Activated naive CD4-positive, alpha-beta T cell treated with anti-CD3 and anti-CD28 coated beads for 36 hours (primary cell): ENCODE measurements at regions not wholly inside any gene's neighbourhood (a gene's known extent, or its start where the extent isn't known, plus 50 kb on each side); places are given as distances from the start of the nearest gene placed in this dataset.

ENCODE experiments used
- CTCF ChIA-PET: fragments of 350-600 bp; sonication (Branson Sonifier 250); formaldehyde crosslinking; loops from one replicate; lab custom pipeline; 2021; ENCODE audit warnings: antibody characterized with exemption; lab: Charles Lee
- DNase-seq: peaks from one replicate; pipeline ENCODE4 v3.0.0-alpha.2; 2020
- H3K27ac Mint-ChIP-seq: one replicate; pipeline ENCODE4 v1.8.0; 2021; ENCODE audit warnings: mild to moderate bottlenecking, mixed read lengths
- H3K27me3 Mint-ChIP-seq: one replicate; pipeline ENCODE4 v1.8.0; 2021; ENCODE audit warnings: low read depth, mixed read lengths
- H3K36me3 Mint-ChIP-seq: one replicate; pipeline ENCODE4 v1.8.0; 2021; ENCODE audit warnings: low read depth, mixed read lengths
- H3K4me1 Mint-ChIP-seq: one replicate; pipeline ENCODE4 v1.8.0; 2021; ENCODE audit warnings: low read depth, mixed read lengths
- H3K4me3 Mint-ChIP-seq: one replicate; pipeline ENCODE4 v1.8.0; 2021; ENCODE audit warnings: mild to moderate bottlenecking, moderate library complexity, mixed read lengths
- H3K9me3 Mint-ChIP-seq: one replicate; pipeline ENCODE4 v1.8.0; 2021; ENCODE audit warnings: mixed read lengths
- intact Hi-C: fragments of 100-400 bp; cut with micrococcal nuclease; formaldehyde crosslinking; loops from one replicate; pipeline ENCODE4 v1.15.1; 2023

GRCh38 chr5:58048954-58049353 lies 410.9 kb downstream of the PLK2 start:
- intact Hi-C loops: no loop called here
- Mint-ChIP-seq H3K4me3 (no peak overlapping the region), H3K9me3 (peaks cover 5% of the 10 kb centered on the region), H3K27me3 (no peaks in the 10 kb centered on the region), H3K4me1 (no peaks in the 10 kb centered on the region), H3K36me3 (no peaks in the 10 kb centered on the region), H3K27ac (no peak overlapping the region)
- CTCF ChIA-PET: no interaction called here
- no peak for DNase-seq

DNA sequence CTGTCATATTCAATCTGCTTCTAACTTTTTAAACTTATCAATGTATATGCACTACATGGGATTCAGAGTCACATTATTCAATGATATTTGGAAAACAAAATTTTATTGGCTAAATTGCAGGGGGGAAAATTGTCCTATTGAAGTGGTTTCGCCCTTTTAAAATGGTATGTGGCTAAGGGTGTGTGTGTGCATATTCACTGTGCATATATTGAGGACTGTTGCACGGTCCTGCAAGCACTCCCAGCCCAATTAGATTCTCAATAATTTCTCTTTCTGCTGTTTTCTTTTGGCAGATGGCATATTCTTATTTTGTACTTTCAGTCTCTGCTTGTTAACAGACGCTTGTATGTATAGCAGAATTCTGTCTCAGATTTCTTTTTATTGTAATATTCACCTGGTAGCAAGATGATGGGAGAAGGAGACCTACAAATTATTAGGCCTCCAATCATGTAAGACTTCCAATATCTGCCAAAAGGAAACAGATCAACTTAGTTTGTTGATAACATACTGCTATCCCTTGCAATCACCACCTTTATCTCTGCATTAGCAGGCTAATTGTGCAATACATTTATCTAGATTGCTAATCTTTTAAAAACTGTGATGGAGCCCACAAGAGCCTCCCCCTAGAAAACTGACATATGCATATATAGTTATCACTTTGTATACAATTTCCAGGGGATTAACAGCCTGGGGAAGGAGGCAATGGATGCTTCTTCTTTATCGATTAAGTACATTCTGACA lies 411.5 kb downstream of the PLK2 start:
- Mint-ChIP-seq H3K27ac (no peak overlapping the region), H3K4me1 (no peaks in the 10 kb centered on the region), H3K9me3 (peaks cover 4% of the 10 kb centered on the region), H3K27me3 (peaks cover under 1% of the 10 kb centered on the region), H3K36me3 (no peaks in the 10 kb centered on the region), H3K4me3 (no peak overlapping the region)
- CTCF ChIA-PET: no interaction called here
- no peak for DNase-seq
- intact Hi-C loops: no loop called here

DNA sequence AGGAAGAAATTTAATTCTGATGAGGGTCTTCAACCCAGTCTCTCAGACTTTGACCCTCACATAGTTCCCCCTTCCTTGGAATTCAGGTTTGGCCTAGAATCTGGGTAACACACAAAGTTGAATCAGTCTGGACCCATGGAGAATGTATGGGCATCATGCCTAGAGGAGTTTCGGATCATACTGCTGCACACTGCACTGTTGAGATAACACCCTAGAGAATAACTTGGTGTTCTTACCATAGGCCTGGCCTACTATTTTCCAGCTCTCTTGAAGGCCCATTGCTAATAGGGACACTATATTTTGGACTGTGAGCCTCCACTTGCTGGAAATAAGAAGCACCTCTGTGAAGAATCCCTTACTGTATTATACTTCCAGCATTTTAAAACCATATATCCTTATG lies 413.5 kb downstream of the PLK2 start:
- Mint-ChIP-seq H3K36me3 (no peaks in the 10 kb centered on the region), H3K27ac (no peak overlapping the region), H3K4me1 (no peaks in the 10 kb centered on the region), H3K27me3 (peaks cover 2% of the 10 kb centered on the region), H3K4me3 (no peak overlapping the region), H3K9me3 (no peaks in the 10 kb centered on the region)
- CTCF ChIA-PET: interaction anchor here (0.7 to 1.5 kb wide), 2 partner anchors 748 to 831 kb away, joined by 3 read pairs; no protein-coding TSS in a partner anchor
- DNase-seq: no peak
- intact Hi-C loops: no loop called here

DNA sequence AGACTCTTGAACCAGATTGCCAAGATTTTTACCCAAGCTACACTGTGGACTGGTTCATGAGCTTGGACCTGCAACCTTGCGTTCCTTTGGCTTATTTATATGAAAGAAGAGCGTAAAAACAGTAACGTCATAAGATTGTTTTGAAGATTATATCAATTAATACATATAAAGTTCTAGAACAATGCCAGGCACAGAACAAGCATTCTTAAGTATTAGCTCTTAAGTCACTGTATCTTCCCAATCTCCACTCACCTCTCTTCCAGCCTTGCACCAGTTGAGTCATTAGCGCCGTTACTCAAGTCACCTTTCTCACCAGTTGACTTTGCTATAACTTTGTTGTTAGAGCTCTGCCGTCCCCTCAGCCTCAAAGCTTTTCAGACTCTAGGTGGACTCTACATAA lies 415.7 kb downstream of the PLK2 start:
- DNase-seq: no peak
- H3K4me3 Mint-ChIP-seq: no peak overlapping the region
- peaks cover 5% of the 10 kb centered on the region for H3K27me3 Mint-ChIP-seq
- H3K27ac Mint-ChIP-seq: no peak overlapping the region
- no peaks in the 10 kb centered on the region for H3K4me1 Mint-ChIP-seq
- intact Hi-C loops: no loop called here
- H3K36me3 Mint-ChIP-seq: no peaks in the 10 kb centered on the region
- H3K9me3 Mint-ChIP-seq: no peaks in the 10 kb centered on the region
- CTCF ChIA-PET: no interaction called here

DNA sequence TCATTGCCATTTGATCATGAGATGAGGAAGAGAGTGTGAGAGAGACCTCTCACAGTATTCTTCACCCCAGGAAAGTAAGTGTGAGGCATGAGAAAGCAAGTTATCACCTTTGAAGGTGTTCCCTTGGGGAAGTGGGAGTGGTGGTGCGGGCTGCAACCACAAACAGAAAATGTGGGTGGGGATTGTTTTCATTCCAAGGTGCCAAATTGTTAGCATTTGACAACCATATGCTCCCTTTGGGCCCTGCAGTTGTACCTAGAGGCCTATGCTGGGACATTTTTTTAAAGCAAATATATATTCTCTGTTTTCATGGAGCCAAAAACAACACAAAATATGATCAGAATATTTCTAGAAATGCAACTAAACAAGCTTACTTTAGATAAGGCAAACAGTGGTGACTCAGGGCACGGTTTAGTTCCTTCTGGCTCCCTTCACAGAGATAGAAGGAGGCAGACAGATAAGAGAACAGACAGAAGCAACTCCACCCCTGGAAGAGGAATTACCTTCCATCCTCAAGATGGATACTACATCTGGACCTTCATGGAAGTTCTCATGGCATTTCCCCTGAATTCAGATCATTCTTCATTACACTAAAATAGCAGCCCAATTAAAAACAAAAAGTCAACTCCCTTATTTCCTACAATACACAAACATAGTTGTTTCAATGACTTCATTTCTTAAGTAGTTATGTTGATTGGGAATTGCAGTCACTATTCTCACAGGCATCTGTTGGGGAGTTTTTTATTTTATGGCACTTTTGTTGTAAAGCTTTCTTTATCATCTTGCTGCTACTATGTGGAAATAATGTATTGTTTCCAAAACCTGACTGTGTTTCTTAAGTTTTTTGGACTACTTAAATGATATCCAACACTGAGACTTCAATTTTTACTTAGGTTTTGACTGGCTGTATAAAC lies 416.6 kb downstream of the PLK2 start:
- H3K4me3 Mint-ChIP-seq: no peak overlapping the region
- no peak for DNase-seq
- peaks cover 5% of the 10 kb centered on the region for H3K27me3 Mint-ChIP-seq
- no peaks in the 10 kb centered on the region for H3K36me3 Mint-ChIP-seq
- intact Hi-C loops: no loop called here
- CTCF ChIA-PET: no interaction called here
- no peaks in the 10 kb centered on the region for H3K9me3 Mint-ChIP-seq
- no peak overlapping the region for H3K27ac Mint-ChIP-seq
- H3K4me1 Mint-ChIP-seq: no peaks in the 10 kb centered on the region

GRCh38 chr5:58041884-58042283 lies 418.0 kb downstream of the PLK2 start:
- intact Hi-C loops: no loop called here
- CTCF ChIA-PET: interaction anchor here (0.6 kb wide), 1 partner anchor 964 kb away, joined by 3 read pairs; no protein-coding TSS in a partner anchor
- Mint-ChIP-seq H3K4me3 (no peak overlapping the region), H3K4me1 (no peaks in the 10 kb centered on the region), H3K9me3 (no peaks in the 10 kb centered on the region), H3K27me3 (peaks cover 5% of the 10 kb centered on the region), H3K36me3 (no peaks in the 10 kb centered on the region), H3K27ac (no peak overlapping the region)
- DNase-seq: no peak

DNA sequence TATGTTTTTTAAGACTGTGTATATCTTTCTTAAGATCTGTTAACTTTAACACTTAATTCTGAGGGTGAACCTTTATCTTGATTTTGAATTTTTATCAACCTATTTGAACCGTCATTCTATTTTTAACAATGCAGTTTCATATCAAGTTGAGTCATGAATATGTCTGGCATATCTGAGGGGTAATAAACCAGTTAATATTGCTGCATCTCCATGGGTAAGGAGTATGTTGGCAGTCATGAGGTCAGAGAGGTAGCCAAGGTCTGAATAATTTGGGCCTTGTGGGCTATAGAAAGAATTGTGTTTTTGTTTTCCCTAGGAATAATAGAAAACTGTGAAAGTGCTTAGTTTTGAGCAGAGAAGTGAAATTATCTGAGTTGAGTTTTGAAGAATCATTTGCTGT lies 419.0 kb downstream of the PLK2 start:
- Mint-ChIP-seq H3K27ac (no peak overlapping the region), H3K36me3 (no peaks in the 10 kb centered on the region), H3K9me3 (no peaks in the 10 kb centered on the region), H3K4me3 (no peak overlapping the region), H3K4me1 (no peaks in the 10 kb centered on the region), H3K27me3 (peaks cover 5% of the 10 kb centered on the region)
- CTCF ChIA-PET: interaction anchor here (0.7 kb wide), 1 partner anchor 1770 kb away, joined by 4 read pairs; no protein-coding TSS in a partner anchor
- DNase-seq: no peak
- intact Hi-C loops: no loop called here

GRCh38 chr5:58040044-58040443 lies 419.8 kb downstream of the PLK2 start:
- H3K4me3 Mint-ChIP-seq: no peak overlapping the region
- no peak overlapping the region for H3K27ac Mint-ChIP-seq
- CTCF ChIA-PET: no interaction called here
- H3K36me3 Mint-ChIP-seq: no peaks in the 10 kb centered on the region
- DNase-seq: no peak
- no peaks in the 10 kb centered on the region for H3K4me1 Mint-ChIP-seq
- intact Hi-C loops: no loop called here
- peaks cover 5% of the 10 kb centered on the region for H3K27me3 Mint-ChIP-seq
- no peaks in the 10 kb centered on the region for H3K9me3 Mint-ChIP-seq

DNA sequence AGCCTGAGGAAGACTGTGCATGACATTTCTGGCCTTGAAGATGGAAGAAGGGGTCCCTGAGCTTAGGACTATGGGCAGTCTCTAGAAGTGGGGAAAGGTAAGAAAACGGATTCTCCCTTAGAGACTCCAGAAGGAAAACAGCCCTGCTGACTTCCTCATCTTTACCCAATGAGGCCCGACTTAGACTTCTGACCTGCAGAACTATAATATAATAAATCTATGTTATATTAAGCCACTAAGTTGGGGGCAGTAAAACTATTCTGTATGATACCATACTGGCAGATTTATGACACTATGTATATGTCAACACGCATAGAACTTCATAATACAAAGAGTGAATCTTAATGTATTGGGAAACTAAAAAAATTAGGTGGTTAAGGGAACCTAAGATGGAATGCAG lies 422.0 kb downstream of the PLK2 start:
- H3K36me3 Mint-ChIP-seq: no peaks in the 10 kb centered on the region
- no peak for DNase-seq
- no peak overlapping the region for H3K27ac Mint-ChIP-seq
- CTCF ChIA-PET: no interaction called here
- intact Hi-C loops: loop anchor here (1.0 kb wide), 1 partner anchor 11 kb away; no protein-coding TSS in a partner anchor
- no peaks in the 10 kb centered on the region for H3K9me3 Mint-ChIP-seq
- H3K4me3 Mint-ChIP-seq: no peak overlapping the region
- no peaks in the 10 kb centered on the region for H3K4me1 Mint-ChIP-seq
- peaks cover 3% of the 10 kb centered on the region for H3K27me3 Mint-ChIP-seq

DNA sequence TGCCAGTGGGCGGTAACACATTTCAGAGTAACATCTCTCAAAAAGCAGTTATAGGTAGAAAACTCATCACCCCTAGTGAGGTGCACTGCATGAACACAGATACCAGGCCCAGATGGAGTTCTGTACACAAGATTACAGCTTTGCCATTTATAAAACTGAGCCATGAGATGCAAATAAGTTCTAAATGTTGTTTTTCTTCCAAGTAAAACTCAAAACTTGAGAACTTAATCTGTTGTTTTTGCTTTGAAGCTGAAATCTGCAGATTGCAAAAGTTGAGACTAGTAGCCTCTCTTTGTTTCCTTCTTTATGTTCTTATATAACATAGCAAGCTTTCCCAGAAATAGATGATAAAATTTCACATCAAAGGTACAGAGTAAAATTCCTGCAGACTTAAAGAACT lies 434.1 kb downstream of the PLK2 start:
- Mint-ChIP-seq H3K9me3 (no peaks in the 10 kb centered on the region), H3K4me3 (no peak overlapping the region), H3K36me3 (no peaks in the 10 kb centered on the region), H3K27me3 (no peaks in the 10 kb centered on the region), H3K27ac (no peak overlapping the region), H3K4me1 (no peaks in the 10 kb centered on the region)
- no peak for DNase-seq
- intact Hi-C loops: no loop called here
- CTCF ChIA-PET: no interaction called here

DNA sequence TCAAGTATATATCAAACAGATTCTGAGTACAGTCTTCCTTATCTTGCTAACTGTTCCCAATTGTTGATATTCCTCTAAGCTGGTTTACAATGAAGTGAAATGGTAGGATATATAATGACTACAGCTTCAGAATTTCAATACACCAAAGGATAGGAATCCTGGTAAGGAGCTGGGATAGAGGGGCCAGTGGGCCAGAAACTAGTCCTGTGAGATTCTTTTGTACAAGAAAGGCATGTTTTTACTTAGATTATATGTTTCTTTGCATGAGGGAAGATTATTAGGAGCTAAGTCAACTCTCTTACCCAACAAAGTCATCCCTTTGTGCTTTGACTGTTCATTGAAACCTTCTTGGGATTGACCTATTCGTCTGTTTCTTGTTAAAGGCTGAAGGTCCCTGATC lies 435.7 kb downstream of the PLK2 start:
- intact Hi-C loops: no loop called here
- no peaks in the 10 kb centered on the region for H3K27me3 Mint-ChIP-seq
- CTCF ChIA-PET: no interaction called here
- no peaks in the 10 kb centered on the region for H3K36me3 Mint-ChIP-seq
- no peak overlapping the region for H3K27ac Mint-ChIP-seq
- H3K4me1 Mint-ChIP-seq: no peaks in the 10 kb centered on the region
- no peak for DNase-seq
- no peaks in the 10 kb centered on the region for H3K9me3 Mint-ChIP-seq
- H3K4me3 Mint-ChIP-seq: no peak overlapping the region

DNA sequence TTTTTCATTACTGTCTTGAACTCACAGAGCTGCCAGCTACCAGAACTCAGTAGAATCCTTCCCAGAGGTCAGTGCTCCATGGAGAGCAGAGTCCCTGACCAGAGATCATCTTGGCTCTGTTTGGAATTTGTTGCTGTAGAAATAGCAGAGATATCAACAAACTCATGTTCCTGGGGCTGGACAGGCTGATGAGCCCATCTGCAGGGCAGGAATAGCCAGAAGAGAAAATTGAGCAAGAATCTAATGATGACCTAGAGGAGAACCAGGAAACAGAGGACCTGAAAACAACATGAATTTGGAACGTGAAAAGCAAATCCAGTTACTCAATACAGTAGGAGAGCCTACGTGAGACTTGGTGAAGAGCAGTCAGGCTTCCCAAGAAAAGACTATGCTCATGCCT lies 437.8 kb downstream of the PLK2 start:
- intact Hi-C loops: no loop called here
- CTCF ChIA-PET: no interaction called here
- H3K4me3 Mint-ChIP-seq: no peak overlapping the region

More for the DNA sequence above, 437.8 kb downstream of the PLK2 start:
- no peaks in the 10 kb centered on the region for H3K36me3 Mint-ChIP-seq
- no peaks in the 10 kb centered on the region for H3K4me1 Mint-ChIP-seq
- H3K27me3 Mint-ChIP-seq: no peaks in the 10 kb centered on the region
- H3K9me3 Mint-ChIP-seq: no peaks in the 10 kb centered on the region
- no peak overlapping the region for H3K27ac Mint-ChIP-seq
- DNase-seq: no peak
